ENCODE measurements at regions not wholly inside any gene's neighbourhood (a gene's known extent, or its start where the extent isn't known, plus 50 kb on each side); places are given as distances from the start of the nearest gene placed in this dataset.

DNA sequence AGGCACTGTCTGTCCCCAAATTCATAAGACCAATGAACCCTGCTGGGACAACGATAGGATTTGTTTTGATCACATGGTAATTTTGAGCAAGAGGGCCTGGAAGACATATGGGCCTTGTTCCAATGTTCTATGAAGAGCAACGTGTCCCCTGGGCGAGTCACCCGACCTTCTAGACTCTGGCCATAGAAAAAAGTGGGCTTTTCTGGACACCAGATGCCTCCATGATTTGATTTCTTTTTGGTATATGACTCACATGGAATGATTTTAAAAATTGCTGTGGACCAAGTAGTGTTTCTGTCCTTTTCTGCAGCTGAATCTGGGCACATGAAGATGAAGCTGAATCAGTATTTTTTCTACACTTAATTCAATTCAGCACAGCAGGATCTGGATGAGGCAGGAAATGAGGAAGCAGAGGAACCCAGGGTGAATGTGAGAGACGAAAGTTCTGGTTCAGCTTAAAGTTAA lies 104.9 kb downstream of the CDC42EP3 start:
- intact Hi-C loops (cut with DNase I): no loop called here
- H3K4me3 ChIP-seq: no peak overlapping the region
- peaks cover 0 to 50% (median 17%) of the 10 kb centered on the region in 12 donors for H3K4me1 ChIP-seq
- H3K27me3 ChIP-seq: no peaks in the 10 kb centered on the region
- TF ChIP-seq POLR2A (IDR thresholded peaks at IDR 0.05) (no peak), CTCF (IDR thresholded peaks at IDR 0.05) (no peak)
- no peaks in the 10 kb centered on the region for H3K36me3 ChIP-seq
- H3K27ac ChIP-seq: peak overlapping the region in 1 of 12 donors; percentile 57
- DNase-seq (no peak), ATAC-seq (peak in 2 of 4 donors; percentile 21 to 39)
- WGBS, 4 donors: 38 to 65% (median 48%) methylated on average over 5 of the region's 5 CpGs
- H3K9me3 ChIP-seq: no peaks in the 10 kb centered on the region

GRCh38 chr2:37568565-37568964 lies 102.9 kb downstream of the CDC42EP3 start:
- no peaks in the 10 kb centered on the region for H3K9me3 ChIP-seq
- TF ChIP-seq CTCF (IDR thresholded peaks at IDR 0.05): no peak
- TF ChIP-seq POLR2A (IDR thresholded peaks at IDR 0.05): no peak
- intact Hi-C loops (cut with DNase I): no loop called here
- DNase-seq: no peak
- H3K4me3 ChIP-seq: no peak overlapping the region
- H3K4me1 ChIP-seq: peaks cover 0 to 35% (median 12%) of the 10 kb centered on the region in 12 donors
- no peaks in the 10 kb centered on the region for H3K36me3 ChIP-seq
- no peak for ATAC-seq
- WGBS, 4 donors: 77 to 86% (median 82%) methylated on average over 2 of the region's 2 CpGs
- no peak overlapping the region for H3K27ac ChIP-seq
- H3K27me3 ChIP-seq: no peaks in the 10 kb centered on the region

DNA sequence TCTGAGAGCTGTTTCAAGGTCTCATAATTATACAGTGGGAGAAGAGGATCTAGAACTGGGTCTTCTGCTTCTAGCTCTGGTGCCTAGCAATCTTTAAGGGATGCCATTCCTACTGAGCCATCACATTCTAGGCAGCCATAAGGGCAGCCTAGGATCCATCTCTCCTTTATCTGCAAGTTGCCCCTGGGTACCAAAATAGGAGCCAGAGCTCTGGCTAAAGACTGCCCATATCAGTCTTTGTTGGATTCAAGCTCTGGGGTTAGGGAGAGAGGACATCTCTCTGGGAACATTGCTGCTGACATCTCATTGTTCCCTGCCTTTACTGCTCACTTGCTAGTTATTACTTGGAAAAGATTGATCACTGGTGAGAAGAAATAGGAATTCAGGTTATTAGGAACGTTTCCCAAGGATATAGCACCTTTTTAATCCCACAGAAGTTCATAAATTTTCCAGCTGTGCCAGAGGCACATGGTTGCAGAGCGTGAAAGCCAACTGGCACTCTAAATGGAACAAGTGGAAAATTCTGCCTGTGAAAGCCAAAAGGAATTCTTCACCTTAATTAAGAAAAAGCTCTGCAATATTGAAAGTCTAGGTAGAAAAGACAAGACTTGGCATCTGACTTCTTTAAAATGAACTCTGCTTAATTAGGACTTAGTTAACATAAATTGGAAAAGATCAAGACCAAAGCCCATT lies 102.2 kb downstream of the CDC42EP3 start:
- Histone ChIP-seq H3K27me3 (no peaks in the 10 kb centered on the region), H3K9me3 (no peaks in the 10 kb centered on the region), H3K36me3 (no peaks in the 10 kb centered on the region), H3K4me3 (no peak overlapping the region), H3K27ac (peak overlapping the region in 4 of 12 donors; percentile 20 to 63 (median 44)), H3K4me1 (peaks cover 0 to 35% (median 12%) of the 10 kb centered on the region in 12 donors)
- ATAC-seq: peak in 3 of 4 donors; percentile 30 to 66 (median 42)
- intact Hi-C loops (cut with DNase I): no loop called here
- DNase-seq: no peak
- TF ChIP-seq CTCF (IDR thresholded peaks at IDR 0.05) (no peak), POLR2A (IDR thresholded peaks at IDR 0.05) (no peak)
- 49 to 57% (median 56%) methylated on average over 2 of the region's 2 CpGs for WGBS, 4 donors

GRCh38 chr2:37569986-37570679 lies 101.3 kb downstream of the CDC42EP3 start:
- intact Hi-C loops (cut with DNase I): no loop called here

More at GRCh38 chr2:37569986-37570679, 101.3 kb downstream of the CDC42EP3 start:
- Histone ChIP-seq H3K4me3 (no peak overlapping the region), H3K27me3 (no peaks in the 10 kb centered on the region), H3K36me3 (no peaks in the 10 kb centered on the region), H3K4me1 (peaks cover 0 to 35% (median 12%) of the 10 kb centered on the region in 12 donors), H3K27ac (peak overlapping the region in 7 of 12 donors; percentile 6 to 63 (median 41)), H3K9me3 (no peaks in the 10 kb centered on the region)
- 67 to 79% (median 72%) methylated on average over 3 of the region's 3 CpGs for WGBS, 4 donors
- ATAC-seq (no peak), DNase-seq (no peak)
- TF ChIP-seq CTCF (IDR thresholded peaks at IDR 0.05) (no peak), POLR2A (IDR thresholded peaks at IDR 0.05) (no peak)
